ENCODE measurements at regions not wholly inside any gene's neighbourhood (a gene's known extent, or its start where the extent isn't known, plus 50 kb on each side); places are given as distances from the start of the nearest gene placed in this dataset.

GRCh38 chr4:127126718-127127117 is 506.0 kb upstream of the INTU start:
- DNase-seq (ENCODE audit: low read depth, low spot score): no peak

- no peak for DNase-seq (ENCODE audit: low read depth, low spot score)
Observed at GRCh38 chr4:127131527-127131926, 501.2 kb upstream of the INTU start.

- DNase-seq (ENCODE audit: low read depth, low spot score): no peak
Observed at GRCh38 chr4:127134490-127134889, 498.3 kb upstream of the INTU start.

GRCh38 chr4:127138586-127138985 is 494.2 kb upstream of the INTU start:
- DNase-seq (ENCODE audit: low read depth, low spot score): no peak

- DNase-seq (ENCODE audit: low read depth, low spot score): no peak
Observed at GRCh38 chr4:127139788-127140286, 492.9 kb upstream of the INTU start.

DNA sequence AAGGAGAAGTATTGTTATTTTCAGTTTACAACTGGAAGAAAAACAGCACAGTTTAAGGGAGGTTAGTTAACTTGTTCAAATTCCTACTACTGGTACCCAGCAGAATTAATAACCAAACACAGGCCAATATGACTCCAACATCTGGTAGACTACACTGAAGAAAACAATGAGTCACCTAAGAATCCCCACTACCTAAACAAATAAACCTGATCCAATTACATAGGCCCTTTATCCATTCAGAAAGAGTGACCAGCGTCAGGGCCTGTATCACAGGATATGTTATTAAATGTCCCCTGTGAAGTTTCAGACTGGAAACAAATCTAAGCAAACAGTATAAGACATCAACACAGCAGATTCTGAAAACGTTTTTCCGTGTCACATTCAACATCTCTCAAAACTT is 492.5 kb upstream of the INTU start:
- no peak for DNase-seq (ENCODE audit: low read depth, low spot score)

DNA sequence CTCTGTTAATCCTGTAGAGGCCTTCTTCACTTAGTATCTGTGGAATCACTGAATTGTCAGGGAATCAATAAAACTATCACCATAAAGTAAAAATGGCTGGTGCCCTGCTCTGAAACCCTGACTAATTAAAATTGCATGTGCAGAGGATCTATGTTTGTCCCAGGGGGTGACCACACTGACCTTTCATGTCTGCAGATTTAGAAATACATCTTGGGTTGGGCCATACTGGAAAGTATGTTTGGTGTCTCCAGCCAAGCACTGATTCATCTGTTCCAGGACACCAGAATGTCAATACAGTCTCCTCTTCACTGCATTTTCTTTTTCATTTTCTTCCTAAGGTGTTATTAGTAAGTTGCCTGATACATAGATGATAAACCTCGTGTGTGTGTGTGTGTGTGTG is 490.9 kb upstream of the INTU start:
- DNase-seq (ENCODE audit: low read depth, low spot score): no peak

GRCh38 chr4:127143460-127144195 is 489.1 kb upstream of the INTU start:
- DNase-seq (ENCODE audit: low read depth, low spot score): no peak

- DNase-seq (ENCODE audit: low read depth, low spot score): no peak
Observed at GRCh38 chr4:127145006-127145540, 487.7 kb upstream of the INTU start.

GRCh38 chr4:127148165-127148564 is 484.6 kb upstream of the INTU start:
- DNase-seq (ENCODE audit: low read depth, low spot score): no peak

DNA sequence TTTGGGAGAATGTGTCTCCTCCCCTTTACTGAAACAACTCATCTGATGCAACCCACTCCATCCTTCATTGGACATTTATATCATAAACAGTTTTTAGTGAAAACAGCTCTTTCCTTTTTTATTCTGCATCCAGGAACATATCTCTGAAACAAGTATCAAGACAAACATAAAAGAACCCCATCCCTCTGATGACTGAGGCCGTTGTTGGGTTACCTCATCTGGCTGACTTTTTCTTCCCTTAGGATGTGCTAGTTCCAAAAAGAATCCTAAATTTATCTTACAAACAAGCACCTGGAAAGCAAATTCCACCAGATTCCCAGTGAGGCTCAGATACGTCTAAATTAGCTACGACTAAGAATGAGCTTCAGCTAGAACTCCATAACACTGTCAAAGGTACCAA is 483.7 kb upstream of the INTU start:
- no peak for DNase-seq (ENCODE audit: low read depth, low spot score)

- DNase-seq (ENCODE audit: low read depth, low spot score): no peak
Observed at GRCh38 chr4:127151941-127152340, 480.8 kb upstream of the INTU start.

- DNase-seq (ENCODE audit: low read depth, low spot score): no peak
Observed at GRCh38 chr4:127155116-127155515, 477.6 kb upstream of the INTU start.

GRCh38 chr4:127155555-127155954 is 477.2 kb upstream of the INTU start:
- no peak for DNase-seq (ENCODE audit: low read depth, low spot score)

GRCh38 chr4:127162741-127163140 is 470.0 kb upstream of the INTU start:
- DNase-seq (ENCODE audit: low read depth, low spot score): no peak

DNA sequence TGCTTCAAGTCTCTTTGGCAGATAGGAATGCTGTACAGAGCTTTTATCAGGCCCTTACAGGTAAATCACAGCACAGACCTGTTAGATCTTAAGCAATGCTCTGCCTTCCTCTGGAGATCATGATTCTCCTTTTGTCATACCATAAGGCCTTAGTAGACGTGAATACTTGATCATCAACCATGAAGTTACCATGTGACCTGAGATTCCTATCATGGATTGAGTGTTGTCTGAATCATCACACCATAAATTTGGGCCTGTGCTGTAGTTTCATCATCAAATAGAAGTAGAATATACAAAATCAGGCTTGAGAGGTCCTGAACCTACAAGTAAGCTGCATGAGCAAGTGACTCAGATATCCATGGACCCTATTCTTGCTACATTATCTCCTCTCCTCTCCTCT is 466.8 kb upstream of the INTU start:
- DNase-seq (ENCODE audit: low read depth, low spot score): no peak

DNA sequence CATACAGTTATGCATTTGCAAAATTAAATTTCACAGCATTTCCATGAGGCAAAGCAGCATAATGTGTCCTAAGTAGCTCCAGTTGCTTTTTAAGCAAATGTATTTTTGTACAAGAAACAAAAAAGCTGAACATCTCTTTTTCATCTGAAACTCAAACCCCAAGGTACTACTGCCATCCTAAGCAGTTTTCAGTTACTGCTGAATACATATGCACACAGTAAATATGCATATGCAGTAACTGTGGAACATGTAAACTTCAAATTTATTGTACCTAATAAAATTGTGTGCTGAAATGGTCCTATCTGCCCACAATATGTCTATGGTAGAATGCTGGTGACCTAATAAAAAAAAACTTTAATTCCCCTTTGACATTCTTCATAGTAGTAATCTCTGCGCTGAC is 458.6 kb upstream of the INTU start:
- DNase-seq (ENCODE audit: low read depth, low spot score): no peak

GRCh38 chr4:127174616-127175015 is 458.1 kb upstream of the INTU start:
- DNase-seq (ENCODE audit: low read depth, low spot score): no peak

DNA sequence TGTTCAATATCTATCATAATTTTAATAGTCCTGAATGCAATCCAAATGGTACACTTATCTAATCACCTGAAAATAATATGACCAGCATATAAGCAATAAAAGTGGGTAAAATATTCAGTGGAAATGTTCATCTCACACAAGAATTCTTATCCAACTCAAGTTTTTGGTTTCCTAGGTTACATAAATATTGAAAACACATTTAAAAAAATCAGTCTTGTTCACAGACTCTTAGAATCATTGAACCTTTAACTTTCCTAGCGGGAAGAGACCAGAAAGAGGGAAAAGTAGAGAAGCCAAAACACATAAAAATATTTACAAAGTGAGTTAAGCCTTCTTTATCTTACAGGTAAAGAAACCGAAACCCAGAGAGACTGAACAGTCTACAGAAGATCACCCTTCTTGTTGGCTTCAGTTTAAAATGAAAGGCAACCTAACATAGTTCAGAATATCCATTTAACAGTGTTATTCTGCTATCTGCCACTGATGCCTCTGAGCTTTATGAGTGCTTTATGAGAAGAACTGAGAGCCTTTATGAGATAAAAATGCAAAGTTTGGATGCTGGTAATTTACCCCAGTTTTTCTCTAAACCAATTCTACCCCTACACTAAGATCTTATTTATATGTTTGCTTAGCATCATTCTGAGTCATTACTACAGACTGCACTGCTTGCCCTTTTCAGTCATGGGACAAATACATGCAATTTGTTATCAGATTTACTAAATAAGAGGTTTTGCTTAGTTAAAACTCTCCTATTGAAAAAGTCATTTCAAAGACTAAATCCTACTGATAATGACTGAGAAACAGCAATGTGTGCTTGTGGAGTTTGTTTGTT is 453.3 kb upstream of the INTU start:
- no peak for DNase-seq (ENCODE audit: low read depth, low spot score)

- no peak for DNase-seq (ENCODE audit: low read depth, low spot score)
Observed at GRCh38 chr4:127181001-127181400, 451.8 kb upstream of the INTU start.

- DNase-seq (ENCODE audit: low read depth, low spot score): no peak
Observed at GRCh38 chr4:127182687-127183086, 450.1 kb upstream of the INTU start.

GRCh38 chr4:127188847-127189246 is 443.9 kb upstream of the INTU start:
- DNase-seq (ENCODE audit: low read depth, low spot score): no peak

DNA sequence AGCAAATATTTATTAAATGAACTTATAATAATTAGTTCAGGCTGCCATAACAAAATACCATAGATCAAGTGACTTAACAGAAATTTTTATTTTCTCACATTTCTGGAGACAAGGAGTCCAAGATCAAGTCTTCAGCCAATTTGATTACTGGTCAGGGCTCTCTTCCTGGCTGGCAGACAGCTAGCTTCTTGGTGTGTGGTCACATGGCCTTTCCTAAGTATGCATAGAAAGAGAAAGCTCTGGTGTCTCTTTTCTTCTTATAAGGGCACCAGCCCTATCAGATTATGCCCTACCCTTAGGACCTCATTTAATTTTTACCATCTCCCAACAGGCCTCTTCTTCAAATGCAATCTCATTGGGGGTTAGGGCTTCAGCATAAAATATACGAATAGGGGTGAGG is 438.5 kb upstream of the INTU start:
- no peak for DNase-seq (ENCODE audit: low read depth, low spot score)
